ENCODE measurements at regions not wholly inside any gene's neighbourhood (a gene's known extent, or its start where the extent isn't known, plus 50 kb on each side); places are given as distances from the start of the nearest gene placed in this dataset.

DNA sequence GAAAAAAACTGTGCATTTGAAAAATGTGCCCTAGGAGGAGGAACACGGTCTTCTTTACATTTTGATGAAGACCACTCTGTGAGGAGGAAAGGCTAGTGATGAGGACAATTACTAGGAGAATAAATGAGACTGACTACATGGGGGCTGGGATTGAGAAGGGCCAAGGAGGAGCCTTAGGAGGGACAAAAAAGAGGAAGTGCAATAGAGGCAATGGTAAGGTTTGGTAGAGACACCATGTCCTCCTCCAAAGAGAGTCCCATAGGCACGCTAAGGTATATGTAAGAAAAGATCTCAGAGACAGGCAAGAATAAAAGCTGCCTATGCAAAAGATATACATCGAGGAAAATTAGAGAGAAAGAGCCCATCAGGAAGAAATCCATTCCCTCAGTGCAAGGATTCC, 336.5 kb upstream of the SFRP2 start:
- no peaks in the 10 kb centered on the region for H3K36me3 ChIP-seq (ENCODE audit: control insufficient read depth, insufficient read depth, low read length)
- no peak for TF ChIP-seq CTCF (IDR thresholded peaks at IDR 0.05; ENCODE audit: insufficient read depth, low read length, poor library complexity, severe bottlenecking)
- H3K27me3 ChIP-seq (ENCODE audit: control insufficient read depth, insufficient read depth, low read length), result no peaks in the 10 kb centered on the region
- H3K4me3 ChIP-seq (ENCODE audit: low read depth, low read length), result no peak overlapping the region
- DNase-seq (ENCODE audit: low read depth), result no peak

GRCh38 chr4:154124539-154125255, 335.8 kb upstream of the SFRP2 start:
- H3K36me3 ChIP-seq (ENCODE audit: control insufficient read depth, insufficient read depth, low read length), result no peaks in the 10 kb centered on the region
- no peaks in the 10 kb centered on the region for H3K27me3 ChIP-seq (ENCODE audit: control insufficient read depth, insufficient read depth, low read length)
- no peak overlapping the region for H3K4me3 ChIP-seq (ENCODE audit: low read depth, low read length)
- DNase-seq (ENCODE audit: low read depth), result peak; percentile 86
- TF ChIP-seq CTCF (IDR thresholded peaks at IDR 0.05; ENCODE audit: insufficient read depth, low read length, poor library complexity, severe bottlenecking), result no peak

DNA sequence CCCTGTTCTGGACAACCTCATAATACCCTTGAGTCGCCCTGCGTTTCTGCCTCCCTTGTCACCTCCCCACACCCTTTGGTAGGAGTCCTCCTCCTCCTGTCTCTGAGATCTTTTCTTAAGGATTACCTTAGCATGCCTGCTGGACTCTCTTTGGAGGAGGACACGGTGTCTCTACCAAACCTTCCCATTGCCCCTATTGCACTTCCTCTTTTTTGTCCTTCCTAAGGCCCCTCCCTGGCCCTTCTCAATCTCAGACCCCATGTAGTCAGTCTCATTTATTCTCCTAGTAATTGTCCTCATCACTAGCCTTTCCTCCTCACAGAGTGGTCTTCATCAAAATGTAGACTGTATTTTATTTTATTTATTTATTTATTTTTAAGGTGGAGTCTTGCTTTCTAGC, 335.0 kb upstream of the SFRP2 start:
- H3K27me3 ChIP-seq (ENCODE audit: control insufficient read depth, insufficient read depth, low read length), result no peaks in the 10 kb centered on the region
- no peak overlapping the region for H3K4me3 ChIP-seq (ENCODE audit: low read depth, low read length)
- DNase-seq (ENCODE audit: low read depth), result no peak
- no peak for TF ChIP-seq CTCF (IDR thresholded peaks at IDR 0.05; ENCODE audit: insufficient read depth, low read length, poor library complexity, severe bottlenecking)
- H3K36me3 ChIP-seq (ENCODE audit: control insufficient read depth, insufficient read depth, low read length), result no peaks in the 10 kb centered on the region

- TF ChIP-seq CTCF (IDR thresholded peaks at IDR 0.05; ENCODE audit: insufficient read depth, low read length, poor library complexity, severe bottlenecking), result no peak
These were observed 331.9 kb upstream of the SFRP2 start for GRCh38 chr4:154120690-154121345.

GRCh38 chr4:154120006-154120676, 331.3 kb upstream of the SFRP2 start:
- Histone ChIP-seq H3K36me3 (ENCODE audit: control insufficient read depth, insufficient read depth, low read length) (no peaks in the 10 kb centered on the region), H3K27me3 (ENCODE audit: control insufficient read depth, insufficient read depth, low read length) (no peaks in the 10 kb centered on the region), H3K4me3 (ENCODE audit: low read depth, low read length) (no peak overlapping the region)
- no peak for DNase-seq (ENCODE audit: low read depth)
- no peak for TF ChIP-seq CTCF (IDR thresholded peaks at IDR 0.05; ENCODE audit: insufficient read depth, low read length, poor library complexity, severe bottlenecking)

More at GRCh38 chr4:154120690-154121345, 331.9 kb upstream of the SFRP2 start:
- no peaks in the 10 kb centered on the region for H3K36me3 ChIP-seq (ENCODE audit: control insufficient read depth, insufficient read depth, low read length)
- no peak overlapping the region for H3K4me3 ChIP-seq (ENCODE audit: low read depth, low read length)
- H3K27me3 ChIP-seq (ENCODE audit: control insufficient read depth, insufficient read depth, low read length), result no peaks in the 10 kb centered on the region
- DNase-seq (ENCODE audit: low read depth), result no peak

All from kidney epithelial cell (primary cell).